ENCODE measurements at regions not wholly inside any gene's neighbourhood (a gene's known extent, or its start where the extent isn't known, plus 50 kb on each side); places are given as distances from the start of the nearest gene placed in this dataset.
"Not testable (repeated sequence)": the region's sequence is repeated elsewhere in the genome, so short reads cannot be mapped to it uniquely, and the experiment has no call there.

GRCh38 chr20:26207237-26207966 lies 510.7 kb upstream of the ZNF337 start:
- H3K36me3 ChIP-seq (replicated peaks; ENCODE audit: insufficient read depth, low read length), result no peaks in the 10 kb centered on the region
- no peaks in the 10 kb centered on the region for H3K79me2 ChIP-seq (ENCODE audit: low read length)
- H3K27me3 ChIP-seq (replicated peaks; ENCODE audit: insufficient read depth, low read length), result no peaks in the 10 kb centered on the region
- no peak for DNase-seq
- no peaks in the 10 kb centered on the region for H3F3A ChIP-seq (ENCODE audit: insufficient read depth, low read length)
- H4K20me1 ChIP-seq (ENCODE audit: insufficient read depth, low read length), result no peaks in the 10 kb centered on the region
- TF ChIP-seq CTCF (IDR thresholded peaks at IDR 0.05; ENCODE audit: low read length), result no peak
- no peak for TF ChIP-seq EZH2 (optimal IDR thresholded peaks at IDR 0.05; ENCODE audit: low read depth, low read length)
- TF ChIP-seq EZH2phosphoT487 (IDR thresholded peaks at IDR 0.05; ENCODE audit: low read length), result no peak
- H3K4me1 ChIP-seq (ENCODE audit: low read length), result no peaks in the 10 kb centered on the region
- H3K9me2 ChIP-seq (replicated peaks; ENCODE audit: insufficient read depth, low read length), result no peaks in the 10 kb centered on the region
- no peak overlapping the region for H3K4me2 ChIP-seq (ENCODE audit: low read depth, low read length)
- no peak overlapping the region for H3K27ac ChIP-seq (ENCODE audit: low read length)
- H3K9ac ChIP-seq (ENCODE audit: low read length), result no peak overlapping the region
- H3K9me3 ChIP-seq (replicated peaks; ENCODE audit: insufficient read depth, low read length), result no peaks in the 10 kb centered on the region
- H3K4me3 ChIP-seq (ENCODE audit: low read length), result no peak overlapping the region
- no peak overlapping the region for H2AFZ ChIP-seq (ENCODE audit: low read length)

- H3K9me3 ChIP-seq (replicated peaks; ENCODE audit: insufficient read depth, low read length), result no peaks in the 10 kb centered on the region
- H3K9ac ChIP-seq (ENCODE audit: low read length), result no peak overlapping the region
- DNase-seq, result no peak
Measured at GRCh38 chr20:26205350-26205749, 508.7 kb upstream of the ZNF337 start.

GRCh38 chr20:26201026-26201425 lies 504.4 kb upstream of the ZNF337 start:
- H3K9me2 ChIP-seq (replicated peaks; ENCODE audit: insufficient read depth, low read length); H3K4me2 ChIP-seq (ENCODE audit: low read depth, low read length); H3K4me3 ChIP-seq (ENCODE audit: low read length); H3K36me3 ChIP-seq (replicated peaks; ENCODE audit: insufficient read depth, low read length); H4K20me1 ChIP-seq (ENCODE audit: insufficient read depth, low read length); H3K9ac ChIP-seq (ENCODE audit: low read length); H3K27ac ChIP-seq (ENCODE audit: low read length); H2AFZ ChIP-seq (ENCODE audit: low read length); H3K27me3 ChIP-seq (replicated peaks; ENCODE audit: insufficient read depth, low read length); H3K4me1 ChIP-seq (ENCODE audit: low read length); H3F3A ChIP-seq (ENCODE audit: insufficient read depth, low read length); DNase-seq; H3K79me2 ChIP-seq (ENCODE audit: low read length); H3K9me3 ChIP-seq (replicated peaks; ENCODE audit: insufficient read depth, low read length): not testable (repeated sequence)

More at GRCh38 chr20:26205350-26205749, 508.7 kb upstream of the ZNF337 start:
- no peak overlapping the region for H3K4me2 ChIP-seq (ENCODE audit: low read depth, low read length)
- TF ChIP-seq EZH2phosphoT487 (IDR thresholded peaks at IDR 0.05; ENCODE audit: low read length), result no peak
- no peak for TF ChIP-seq CTCF (IDR thresholded peaks at IDR 0.05; ENCODE audit: low read length)
- no peak for TF ChIP-seq EZH2 (optimal IDR thresholded peaks at IDR 0.05; ENCODE audit: low read depth, low read length)
- H3F3A ChIP-seq (ENCODE audit: insufficient read depth, low read length), result no peaks in the 10 kb centered on the region
- no peaks in the 10 kb centered on the region for H3K27me3 ChIP-seq (replicated peaks; ENCODE audit: insufficient read depth, low read length)
- no peaks in the 10 kb centered on the region for H3K4me1 ChIP-seq (ENCODE audit: low read length)
- no peak overlapping the region for H3K27ac ChIP-seq (ENCODE audit: low read length)
- H3K79me2 ChIP-seq (ENCODE audit: low read length), result no peaks in the 10 kb centered on the region
- no peak overlapping the region for H3K4me3 ChIP-seq (ENCODE audit: low read length)
- no peaks in the 10 kb centered on the region for H3K36me3 ChIP-seq (replicated peaks; ENCODE audit: insufficient read depth, low read length)
- H3K9me2 ChIP-seq (replicated peaks; ENCODE audit: insufficient read depth, low read length), result no peaks in the 10 kb centered on the region
- H4K20me1 ChIP-seq (ENCODE audit: insufficient read depth, low read length), result no peaks in the 10 kb centered on the region
- no peak overlapping the region for H2AFZ ChIP-seq (ENCODE audit: low read length)

- not testable (repeated sequence) for DNase-seq; H3K9me2 ChIP-seq (replicated peaks; ENCODE audit: insufficient read depth, low read length); H3K36me3 ChIP-seq (replicated peaks; ENCODE audit: insufficient read depth, low read length); H3F3A ChIP-seq (ENCODE audit: insufficient read depth, low read length); H2AFZ ChIP-seq (ENCODE audit: low read length); H3K27ac ChIP-seq (ENCODE audit: low read length); H4K20me1 ChIP-seq (ENCODE audit: insufficient read depth, low read length); H3K9me3 ChIP-seq (replicated peaks; ENCODE audit: insufficient read depth, low read length); H3K79me2 ChIP-seq (ENCODE audit: low read length); H3K4me2 ChIP-seq (ENCODE audit: low read depth, low read length); H3K4me3 ChIP-seq (ENCODE audit: low read length); H3K4me1 ChIP-seq (ENCODE audit: low read length); H3K9ac ChIP-seq (ENCODE audit: low read length); H3K27me3 ChIP-seq (replicated peaks; ENCODE audit: insufficient read depth, low read length)
Measured at GRCh38 chr20:26187329-26187728, 490.7 kb upstream of the ZNF337 start.

- not testable (repeated sequence) for H3K4me3 ChIP-seq (ENCODE audit: low read length); H3K9ac ChIP-seq (ENCODE audit: low read length); H3K9me3 ChIP-seq (replicated peaks; ENCODE audit: insufficient read depth, low read length); DNase-seq; H3K9me2 ChIP-seq (replicated peaks; ENCODE audit: insufficient read depth, low read length); H3F3A ChIP-seq (ENCODE audit: insufficient read depth, low read length); H3K79me2 ChIP-seq (ENCODE audit: low read length); H3K27me3 ChIP-seq (replicated peaks; ENCODE audit: insufficient read depth, low read length); H4K20me1 ChIP-seq (ENCODE audit: insufficient read depth, low read length); H3K4me1 ChIP-seq (ENCODE audit: low read length); H3K36me3 ChIP-seq (replicated peaks; ENCODE audit: insufficient read depth, low read length); H2AFZ ChIP-seq (ENCODE audit: low read length); H3K27ac ChIP-seq (ENCODE audit: low read length); H3K4me2 ChIP-seq (ENCODE audit: low read depth, low read length)
Measured at GRCh38 chr20:26183720-26184119, 487.1 kb upstream of the ZNF337 start.

- H3K9ac ChIP-seq (ENCODE audit: low read length); H3K4me1 ChIP-seq (ENCODE audit: low read length); H3K4me3 ChIP-seq (ENCODE audit: low read length); H4K20me1 ChIP-seq (ENCODE audit: insufficient read depth, low read length); H2AFZ ChIP-seq (ENCODE audit: low read length); H3F3A ChIP-seq (ENCODE audit: insufficient read depth, low read length); H3K27ac ChIP-seq (ENCODE audit: low read length); DNase-seq; H3K4me2 ChIP-seq (ENCODE audit: low read depth, low read length); H3K79me2 ChIP-seq (ENCODE audit: low read length); H3K36me3 ChIP-seq (replicated peaks; ENCODE audit: insufficient read depth, low read length); H3K9me2 ChIP-seq (replicated peaks; ENCODE audit: insufficient read depth, low read length); H3K9me3 ChIP-seq (replicated peaks; ENCODE audit: insufficient read depth, low read length); H3K27me3 ChIP-seq (replicated peaks; ENCODE audit: insufficient read depth, low read length): not testable (repeated sequence)
Measured at GRCh38 chr20:26181364-26181763, 484.7 kb upstream of the ZNF337 start.

All from MM.1S (cell line).